Spleen (tissue), 7 donors: ENCODE measurements at regions not wholly inside any gene's neighbourhood (a gene's known extent, or its start where the extent isn't known, plus 50 kb on each side); places are given as distances from the start of the nearest gene placed in this dataset.

Experiments used
- POLR2A ChIP-seq, 3 donors: fragments of 450-650 bp; IDR thresholded peaks; one replicate each; pipeline ENCODE4 v1.5.1; 2017; ENCODE audit warnings: antibody characterized with exemption in 3 of 3, mild to moderate bottlenecking in 1 of 3
- POLR2AphosphoS5 ChIP-seq, 3 donors: sonication (generic); formaldehyde crosslinking; IDR thresholded peaks; one replicate each; pipeline ENCODE4 v1.5.1; 2017; ENCODE audit warnings: antibody characterized with exemption in 3 of 3
- TF ChIP-seq, protein P1 (sequence below), 11 experiments: fragments of 200-600 bp in 7 of 11; fragments of 450-650 bp in 4 of 11; sonication (generic) in 4 of 11; IDR thresholded peaks in 8 of 11; conservative IDR thresholded peaks in 3 of 11; 1 replicate in 7 of 11; 2 replicates in 4 of 11; pipeline versions ENCODE4 v1.4.0 to v1.8.0; 2016 to 2021; ENCODE audit warnings: antibody characterized with exemption in 11 of 11, inconsistent platforms in 4 of 11, mild to moderate bottlenecking in 1 of 11
- donor health status: DM: no; HTN: no; CAD: no; lungs with moderate emphysema.
- donor health status: DM: no; HTN: no; CAD: no.
- donor health status: DM: no; HTN: no; CAD: no.

DNA sequence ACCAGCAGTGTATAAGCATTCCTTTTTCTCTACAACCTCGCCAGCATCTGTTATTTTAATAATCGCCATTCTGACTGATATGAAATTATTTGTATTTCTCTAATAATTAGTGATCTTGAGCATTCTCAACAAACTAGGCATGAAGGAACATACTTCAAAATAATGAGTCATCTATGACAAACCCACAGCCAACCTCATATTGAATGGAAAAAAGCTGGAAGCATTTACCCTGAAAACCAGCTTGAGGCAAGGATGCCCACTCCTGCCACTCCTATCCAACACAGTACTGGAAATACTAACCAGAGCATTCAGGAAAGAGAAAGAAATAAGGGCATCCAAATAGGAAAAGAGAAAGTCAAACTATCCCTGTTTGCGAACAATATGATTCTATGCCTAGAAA is 390.6 kb upstream of the ID4 start:
- TF ChIP-seq, protein P1, sequence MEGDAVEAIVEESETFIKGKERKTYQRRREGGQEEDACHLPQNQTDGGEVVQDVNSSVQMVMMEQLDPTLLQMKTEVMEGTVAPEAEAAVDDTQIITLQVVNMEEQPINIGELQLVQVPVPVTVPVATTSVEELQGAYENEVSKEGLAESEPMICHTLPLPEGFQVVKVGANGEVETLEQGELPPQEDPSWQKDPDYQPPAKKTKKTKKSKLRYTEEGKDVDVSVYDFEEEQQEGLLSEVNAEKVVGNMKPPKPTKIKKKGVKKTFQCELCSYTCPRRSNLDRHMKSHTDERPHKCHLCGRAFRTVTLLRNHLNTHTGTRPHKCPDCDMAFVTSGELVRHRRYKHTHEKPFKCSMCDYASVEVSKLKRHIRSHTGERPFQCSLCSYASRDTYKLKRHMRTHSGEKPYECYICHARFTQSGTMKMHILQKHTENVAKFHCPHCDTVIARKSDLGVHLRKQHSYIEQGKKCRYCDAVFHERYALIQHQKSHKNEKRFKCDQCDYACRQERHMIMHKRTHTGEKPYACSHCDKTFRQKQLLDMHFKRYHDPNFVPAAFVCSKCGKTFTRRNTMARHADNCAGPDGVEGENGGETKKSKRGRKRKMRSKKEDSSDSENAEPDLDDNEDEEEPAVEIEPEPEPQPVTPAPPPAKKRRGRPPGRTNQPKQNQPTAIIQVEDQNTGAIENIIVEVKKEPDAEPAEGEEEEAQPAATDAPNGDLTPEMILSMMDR (IDR thresholded peaks at IDR 0.05 in 8 of 11, conservative IDR thresholded peaks at IDR 0.05 in 3 of 11) = no peak
- TF ChIP-seq POLR2A (IDR thresholded peaks at IDR 0.05) (no peak), POLR2AphosphoS5 (IDR thresholded peaks at IDR 0.05) (no peak)
